CD14-positive monocyte (primary cell): ENCODE measurements at regions not wholly inside any gene's neighbourhood (a gene's known extent, or its start where the extent isn't known, plus 50 kb on each side); places are given as distances from the start of the nearest gene placed in this dataset.

Experiments used
- DNase-seq, 3 donors: peaks; one replicate each; pipeline ENCODE4 v3.0.0-alpha.2; 2011 to 2022
- H2AFZ ChIP-seq: 2 replicates; pipeline ENCODE4 v1.6.0; 2012; ENCODE audit warnings: mild to moderate bottlenecking, low read depth, low read length, inconsistent platforms; ENCODE audit not compliant: insufficient read depth, poor library complexity, severe bottlenecking
- H3K27ac ChIP-seq, 2 donors: 1 replicate in 1 of 2; 2 replicates in 1 of 2; pipeline ENCODE4 v1.5.1; 2012 to 2013; ENCODE audit warnings: low read length in 2 of 2, control low read depth in 1 of 2, inconsistent platforms in 1 of 2, low read depth in 1 of 2, mild to moderate bottlenecking in 1 of 2
- H3K27me3 ChIP-seq, 2 donors: one replicate each; pipeline versions ENCODE4 v1.6.0 to v1.6.1; 2011 to 2013; ENCODE audit warnings: low read length in 2 of 2; ENCODE audit not compliant: control insufficient read depth in 2 of 2, insufficient read depth in 2 of 2
- H3K36me3 ChIP-seq, 2 donors: replicated peaks in 1 of 2; 1 replicate in 1 of 2; 2 replicates in 1 of 2; pipeline versions ENCODE4 v1.5.1 to v1.6.1; 2012 to 2013; ENCODE audit warnings: low read length in 2 of 2, control low read depth in 1 of 2, inconsistent platforms in 1 of 2, mild to moderate bottlenecking in 1 of 2; ENCODE audit not compliant: insufficient read depth in 2 of 2, control insufficient read depth in 1 of 2
- H3K4me1 ChIP-seq, 2 donors: 1 replicate in 1 of 2; 2 replicates in 1 of 2; pipeline versions ENCODE4 v1.5.1 to v1.6.1; 2012 to 2013; ENCODE audit warnings: low read length in 2 of 2, control low read depth in 1 of 2, inconsistent platforms in 1 of 2, mild to moderate bottlenecking in 1 of 2, moderate library complexity in 1 of 2; ENCODE audit not compliant: insufficient read depth in 2 of 2, control insufficient read depth in 1 of 2
- H3K4me2 ChIP-seq: replicated peaks from 2 replicates; pipeline ENCODE3; 2012; ENCODE audit warnings: low read length, moderate library complexity, mild to moderate bottlenecking; ENCODE audit not compliant: poor library complexity, severe bottlenecking; ENCODE audit errors: extremely low read depth
- H3K4me3 ChIP-seq, 3 experiments: fragments of 200-600 bp in 1 of 3; sonication (generic) in 1 of 3; replicated peaks in 1 of 3; 1 replicate in 2 of 3; 2 replicates in 1 of 3; pipeline ENCODE4 v1.5.1; 2011 to 2013; ENCODE audit warnings: low read length in 3 of 3, mild to moderate bottlenecking in 3 of 3, control low read depth in 2 of 3, low read depth in 2 of 3, inconsistent platforms in 1 of 3, moderate library complexity in 1 of 3
- H3K79me2 ChIP-seq: 2 replicates; pipeline ENCODE4 v1.6.0; 2012; ENCODE audit warnings: mild to moderate bottlenecking, control low read depth, inconsistent platforms, low read length, moderate library complexity; ENCODE audit not compliant: insufficient read depth
- H3K9ac ChIP-seq: 2 replicates; pipeline ENCODE4 v1.6.0; 2017; ENCODE audit warnings: low read length, mild to moderate bottlenecking; ENCODE audit not compliant: insufficient read depth, poor library complexity, severe bottlenecking
- H3K9me3 ChIP-seq, 2 donors: replicated peaks in 1 of 2; 1 replicate in 1 of 2; 2 replicates in 1 of 2; pipeline versions ENCODE4 v1.5.1 to v1.6.1; 2012 to 2013; ENCODE audit warnings: low read length in 2 of 2, control low read depth in 1 of 2; ENCODE audit not compliant: control insufficient read depth in 1 of 2, insufficient read depth in 1 of 2
- H4K20me1 ChIP-seq: 2 replicates; pipeline ENCODE4 v1.6.0; 2012; ENCODE audit warnings: mild to moderate bottlenecking, low read length, control low read depth, moderate library complexity; ENCODE audit not compliant: insufficient read depth
- H3K27ac Mint-ChIP-seq, 7 donors: one replicate each; pipeline ENCODE4 v1.8.0; 2020; ENCODE audit warnings: mild to moderate bottlenecking in 7 of 7, mixed read lengths in 7 of 7, moderate library complexity in 6 of 7, inconsistent platforms in 2 of 7
- H3K27me3 Mint-ChIP-seq, 3 donors: one replicate each; pipeline ENCODE4 v1.8.0; 2021 to 2022; ENCODE audit warnings: low read depth in 3 of 3, mild to moderate bottlenecking in 3 of 3, mixed read lengths in 3 of 3, moderate library complexity in 3 of 3, inconsistent platforms in 1 of 3
- H3K36me3 Mint-ChIP-seq, 2 donors: one replicate each; pipeline ENCODE4 v1.8.0; 2020; ENCODE audit warnings: mixed read lengths in 2 of 2, inconsistent platforms in 1 of 2, mild to moderate bottlenecking in 1 of 2
- H3K4me1 Mint-ChIP-seq: one replicate; pipeline ENCODE4 v1.8.0; 2020; ENCODE audit warnings: mild to moderate bottlenecking, mixed read lengths
- H3K4me3 Mint-ChIP-seq, 2 donors: one replicate each; pipeline ENCODE4 v1.8.0; 2020; ENCODE audit warnings: mild to moderate bottlenecking in 2 of 2, mixed read lengths in 2 of 2, moderate library complexity in 1 of 2
- H3K9me3 Mint-ChIP-seq, 7 donors: one replicate each; pipeline ENCODE4 v1.8.0; 2020 to 2022; ENCODE audit warnings: mixed read lengths in 7 of 7, mild to moderate bottlenecking in 6 of 7, moderate library complexity in 6 of 7, inconsistent platforms in 2 of 7
- WGBS: methylation state at CpG from one replicate; pipeline ENCODE4 v1.1.5; 2013; ENCODE audit warnings: missing lambda C conversion rate; ENCODE audit not compliant: insufficient coverage; 5-methylcytosine and 5-hydroxymethylcytosine counted together
- intact Hi-C, 2 donors: fragments of 100-400 bp; cut with micrococcal nuclease; formaldehyde crosslinking; loops; one replicate each; pipeline versions ENCODE4 v1.15.0 to v1.15.1; 2023
- TF ChIP-seq, protein P1 (sequence below): fragments of 200-600 bp; IDR thresholded peaks from one replicate; pipeline ENCODE4 v1.8.0; 2022; ENCODE audit warnings: antibody characterized with exemption, mild to moderate bottlenecking

DNA sequence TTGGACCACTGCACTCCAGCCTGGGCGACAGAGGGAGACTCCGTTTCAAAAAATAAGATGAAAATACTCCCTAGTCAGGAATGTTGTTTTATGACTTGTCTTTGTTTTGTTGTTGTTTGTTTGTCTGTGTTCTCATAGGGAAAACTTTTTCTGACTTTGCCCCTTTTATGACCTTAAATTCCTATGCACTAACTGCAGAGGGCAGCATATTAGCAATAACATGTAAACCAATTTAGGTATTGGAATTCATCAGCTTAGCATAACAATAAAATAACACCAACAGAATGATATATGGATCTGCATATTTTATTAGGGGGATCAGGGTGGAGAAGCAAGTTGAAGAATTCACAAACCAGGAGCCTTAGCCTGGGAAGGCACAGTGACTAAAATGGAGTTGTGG lies 631.5 kb downstream of the SUCLG1 start:
- Histone ChIP-seq H4K20me1 (no peaks in the 10 kb centered on the region), H3K4me2 (no peak overlapping the region), H3K27ac (no peak overlapping the region), H2AFZ (no peak overlapping the region), H3K79me2 (no peaks in the 10 kb centered on the region), H3K36me3 (no peaks in the 10 kb centered on the region), H3K4me1 (no peaks in the 10 kb centered on the region), H3K4me3 (no peak overlapping the region), H3K9ac (no peak overlapping the region), H3K9me3 (no peaks in the 10 kb centered on the region), H3K27me3 (no peaks in the 10 kb centered on the region)
- DNase-seq: no peak
- H3K4me1 Mint-ChIP-seq: no peaks in the 10 kb centered on the region
- WGBS: no CpG with 5 or more reads among the region's 2 CpGs
- intact Hi-C loops: no loop called here
- no peak overlapping the region for H3K4me3 Mint-ChIP-seq
- H3K36me3 Mint-ChIP-seq: no peaks in the 10 kb centered on the region
- H3K27ac Mint-ChIP-seq: no peak overlapping the region
- TF ChIP-seq, protein P1, sequence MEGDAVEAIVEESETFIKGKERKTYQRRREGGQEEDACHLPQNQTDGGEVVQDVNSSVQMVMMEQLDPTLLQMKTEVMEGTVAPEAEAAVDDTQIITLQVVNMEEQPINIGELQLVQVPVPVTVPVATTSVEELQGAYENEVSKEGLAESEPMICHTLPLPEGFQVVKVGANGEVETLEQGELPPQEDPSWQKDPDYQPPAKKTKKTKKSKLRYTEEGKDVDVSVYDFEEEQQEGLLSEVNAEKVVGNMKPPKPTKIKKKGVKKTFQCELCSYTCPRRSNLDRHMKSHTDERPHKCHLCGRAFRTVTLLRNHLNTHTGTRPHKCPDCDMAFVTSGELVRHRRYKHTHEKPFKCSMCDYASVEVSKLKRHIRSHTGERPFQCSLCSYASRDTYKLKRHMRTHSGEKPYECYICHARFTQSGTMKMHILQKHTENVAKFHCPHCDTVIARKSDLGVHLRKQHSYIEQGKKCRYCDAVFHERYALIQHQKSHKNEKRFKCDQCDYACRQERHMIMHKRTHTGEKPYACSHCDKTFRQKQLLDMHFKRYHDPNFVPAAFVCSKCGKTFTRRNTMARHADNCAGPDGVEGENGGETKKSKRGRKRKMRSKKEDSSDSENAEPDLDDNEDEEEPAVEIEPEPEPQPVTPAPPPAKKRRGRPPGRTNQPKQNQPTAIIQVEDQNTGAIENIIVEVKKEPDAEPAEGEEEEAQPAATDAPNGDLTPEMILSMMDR: no peak
- peaks cover 0 to 3% (median 0%) of the 10 kb centered on the region in 7 donors for H3K9me3 Mint-ChIP-seq
- H3K27me3 Mint-ChIP-seq: no peaks in the 10 kb centered on the region

DNA sequence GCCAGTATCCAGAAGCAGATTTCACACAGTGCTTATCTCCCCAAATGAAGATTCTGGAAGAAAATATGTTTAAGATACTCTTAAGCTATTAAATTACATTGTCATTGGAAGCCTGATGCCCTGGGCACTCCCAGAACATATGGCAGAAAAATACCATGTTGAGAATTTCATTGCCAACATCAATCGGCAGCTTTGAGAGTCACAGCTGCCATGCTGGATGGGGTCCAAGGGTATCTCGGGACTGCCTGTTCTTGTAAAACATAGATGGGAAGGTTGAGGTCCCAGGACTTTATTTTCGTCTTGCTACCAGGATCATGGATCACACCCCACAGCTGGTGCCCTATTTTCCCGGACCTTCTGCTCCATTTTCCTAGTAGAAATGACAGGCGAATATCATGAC lies 632.5 kb downstream of the SUCLG1 start:
- 100% methylated on average over 2 of the region's 5 CpGs for WGBS
- H3K4me1 ChIP-seq: no peaks in the 10 kb centered on the region
- H2AFZ ChIP-seq: no peak overlapping the region
- TF ChIP-seq, protein P1: no peak
- Mint-ChIP-seq H3K27me3 (no peaks in the 10 kb centered on the region), H3K36me3 (no peaks in the 10 kb centered on the region), H3K4me3 (no peak overlapping the region), H3K9me3 (peaks cover 0 to 3% (median 0%) of the 10 kb centered on the region in 7 donors), H3K4me1 (no peaks in the 10 kb centered on the region), H3K27ac (no peak overlapping the region)
- no peak overlapping the region for H3K9ac ChIP-seq
- H3K4me2 ChIP-seq: no peak overlapping the region
- no peaks in the 10 kb centered on the region for H3K79me2 ChIP-seq
- no peak for DNase-seq
- no peak overlapping the region for H3K27ac ChIP-seq
- H3K36me3 ChIP-seq: no peaks in the 10 kb centered on the region
- H3K9me3 ChIP-seq: no peaks in the 10 kb centered on the region
- no peaks in the 10 kb centered on the region for H4K20me1 ChIP-seq
- H3K27me3 ChIP-seq: no peaks in the 10 kb centered on the region
- intact Hi-C loops: no loop called here
- no peak overlapping the region for H3K4me3 ChIP-seq
